HL-60 (cell line): ENCODE measurements at regions not wholly inside any gene's neighbourhood (a gene's known extent, or its start where the extent isn't known, plus 50 kb on each side); places are given as distances from the start of the nearest gene placed in this dataset.

ENCODE experiments used
- DNase-seq, 2 experiments: peaks; one replicate each; pipeline ENCODE4 v3.0.0-alpha.2; 2010 to 2020; ENCODE audit warnings: low read depth in 1 of 2, low spot score in 1 of 2
- H3K27ac ChIP-seq: fragments of 250-450 bp; sonication (Bioruptor Pico); replicated peaks from 2 replicates; pipeline ENCODE4 v1.5.1; 2020; ENCODE audit warnings: mild to moderate bottlenecking, moderate library complexity
- H3K27me3 ChIP-seq: fragments of 250-450 bp; sonication (Bioruptor Pico); 2 replicates; pipeline ENCODE4 v1.5.1; 2021; ENCODE audit warnings: mild to moderate bottlenecking, moderate library complexity; ENCODE audit not compliant: insufficient read depth, poor library complexity, severe bottlenecking
- H3K4me3 ChIP-seq: replicated peaks from 2 replicates; pipeline ENCODE4 v1.5.1; 2011; ENCODE audit warnings: mild to moderate bottlenecking, control low read depth, low read length; ENCODE audit not compliant: insufficient read depth
- CTCF ChIP-seq: IDR thresholded peaks from one replicate; pipeline ENCODE4 v1.5.1; 2011; ENCODE audit warnings: low read length, control low read depth, inconsistent platforms; ENCODE audit not compliant: insufficient read depth
- GABPA ChIP-seq: IDR thresholded peaks from 2 replicates; pipeline ENCODE4 v1.6.1; 2012; ENCODE audit warnings: low read depth
- POLR2AphosphoS5 ChIP-seq: IDR thresholded peaks from 2 replicates; pipeline ENCODE4 v1.6.1; 2012; ENCODE audit warnings: low read depth
- REST ChIP-seq: IDR thresholded peaks from 2 replicates; pipeline ENCODE4 v1.6.1; 2012; ENCODE audit warnings: low read depth; ENCODE audit not compliant: insufficient replicate concordance
- SPI1 ChIP-seq: IDR thresholded peaks from 2 replicates; pipeline ENCODE4 v1.6.1; 2012; ENCODE audit warnings: low read depth, mild to moderate bottlenecking, borderline replicate concordance

- Histone ChIP-seq H3K27me3 (no peaks in the 10 kb centered on the region), H3K27ac (no peak overlapping the region), H3K4me3 (no peak overlapping the region)
- DNase-seq, result no peak
- TF ChIP-seq POLR2AphosphoS5, result no peak
- no peak for TF ChIP-seq GABPA
- no peak for TF ChIP-seq SPI1
- no peak for TF ChIP-seq CTCF
- TF ChIP-seq REST, result no peak
Measured at GRCh38 chr3:87900061-87900460, 158.7 kb downstream of the CGGBP1 start.

- no peaks in the 10 kb centered on the region for H3K27me3 ChIP-seq
- H3K4me3 ChIP-seq, result no peak overlapping the region
- no peak overlapping the region for H3K27ac ChIP-seq
- DNase-seq, result no peak
- TF ChIP-seq CTCF (no peak), SPI1 (no peak), REST (no peak), POLR2AphosphoS5 (no peak), GABPA (no peak)
Measured at GRCh38 chr3:87898971-87899370, 159.8 kb downstream of the CGGBP1 start.

GRCh38 chr3:87895983-87896382, 162.8 kb downstream of the CGGBP1 start:
- Histone ChIP-seq H3K4me3 (no peak overlapping the region), H3K27me3 (no peaks in the 10 kb centered on the region), H3K27ac (no peak overlapping the region)
- TF ChIP-seq SPI1, result no peak
- no peak for TF ChIP-seq CTCF
- no peak for TF ChIP-seq REST
- TF ChIP-seq POLR2AphosphoS5, result no peak
- no peak for DNase-seq
